ENCODE measurements at regions not wholly inside any gene's neighbourhood (a gene's known extent, or its start where the extent isn't known, plus 50 kb on each side); places are given as distances from the start of the nearest gene placed in this dataset.

GRCh38 chr2:220961143-220961860 is 610.8 kb downstream of the EPHA4 start:
- TF ChIP-seq CTCF (IDR thresholded peaks at IDR 0.05) (no peak), EP300 (IDR thresholded peaks at IDR 0.05) (no peak), POLR2A (IDR thresholded peaks at IDR 0.05) (no peak)
